H9 (cell line): ENCODE measurements at regions not wholly inside any gene's neighbourhood (a gene's known extent, or its start where the extent isn't known, plus 50 kb on each side); places are given as distances from the start of the nearest gene placed in this dataset.

Experiments
- DNase-seq: peaks from one replicate; pipeline ENCODE4 v3.0.0-alpha.2; 2017
- H2AFZ ChIP-seq: one replicate; pipeline ENCODE4 v1.6.1; 2013; ENCODE audit warnings: mild to moderate bottlenecking, low read length, control low read depth, moderate library complexity
- H2AK5ac ChIP-seq: 2 replicates; pipeline ENCODE4 v1.6.1; 2013; ENCODE audit warnings: low read length, control low read depth, mixed read lengths; ENCODE audit not compliant: insufficient read length
- H2BK120ac ChIP-seq: one replicate; pipeline ENCODE4 v1.6.1; 2013; ENCODE audit warnings: low read depth, mild to moderate bottlenecking, low read length, control low read depth, inconsistent platforms; ENCODE audit not compliant: poor library complexity, severe bottlenecking
- H2BK12ac ChIP-seq: 2 replicates; pipeline ENCODE4 v1.6.1; 2013; ENCODE audit warnings: low read length, control low read depth, mixed read lengths, low read depth; ENCODE audit not compliant: insufficient read length
- H2BK15ac ChIP-seq: 2 replicates; pipeline ENCODE4 v1.6.1; 2013; ENCODE audit warnings: low read depth, low read length, control low read depth
- H2BK20ac ChIP-seq: one replicate; pipeline ENCODE4 v1.6.1; 2013; ENCODE audit warnings: low read depth, mild to moderate bottlenecking, low read length, control low read depth, inconsistent platforms; ENCODE audit not compliant: poor library complexity, severe bottlenecking
- H2BK5ac ChIP-seq: 2 replicates; pipeline ENCODE4 v1.6.1; 2013; ENCODE audit warnings: low read length, control low read depth, mixed read lengths; ENCODE audit not compliant: insufficient read length
- H3K14ac ChIP-seq: 2 replicates; pipeline ENCODE4 v1.6.1; 2013; ENCODE audit warnings: low read length, control low read depth; ENCODE audit not compliant: insufficient read depth
- H3K18ac ChIP-seq: 2 replicates; pipeline ENCODE4 v1.6.1; 2013; ENCODE audit warnings: low read depth, mild to moderate bottlenecking, mixed read lengths, low read length, control low read depth; ENCODE audit not compliant: insufficient read length
- H3K23ac ChIP-seq: 2 replicates; pipeline ENCODE4 v1.6.1; 2013; ENCODE audit warnings: low read length, control low read depth, mixed read lengths, low read depth; ENCODE audit not compliant: insufficient read length
- H3K23me2 ChIP-seq: 2 replicates; pipeline ENCODE4 v1.6.1; 2013; ENCODE audit warnings: low read depth, mild to moderate bottlenecking, mixed read lengths, low read length, control low read depth; ENCODE audit not compliant: insufficient read length, poor library complexity, severe bottlenecking
- H3K27ac ChIP-seq: 2 replicates; pipeline ENCODE4 v1.5.1; 2013; ENCODE audit warnings: low read length, control low read depth, mixed read lengths, low read depth; ENCODE audit not compliant: insufficient read length
- H3K27me3 ChIP-seq: 2 replicates; pipeline ENCODE4 v1.6.1; 2013; ENCODE audit warnings: low read length, control low read depth, inconsistent platforms; ENCODE audit not compliant: insufficient read depth
- H3K4ac ChIP-seq: 2 replicates; pipeline ENCODE4 v1.6.1; 2013; ENCODE audit warnings: low read depth, mild to moderate bottlenecking, control low read depth, inconsistent platforms, low read length, moderate library complexity
- H3K4me1 ChIP-seq: 2 replicates; pipeline ENCODE4 v1.6.1; 2013; ENCODE audit warnings: low read length, control low read depth, inconsistent platforms; ENCODE audit not compliant: insufficient read depth
- H3K4me2 ChIP-seq: 2 replicates; pipeline ENCODE4 v1.6.1; 2013; ENCODE audit warnings: low read length, control low read depth, mixed read lengths; ENCODE audit not compliant: insufficient read length, insufficient read depth
- H3K56ac ChIP-seq: 2 replicates; pipeline ENCODE4 v1.6.1; 2013; ENCODE audit warnings: low read depth, mild to moderate bottlenecking, mixed read lengths, low read length, control low read depth; ENCODE audit not compliant: insufficient read length
- H3K79me1 ChIP-seq: 2 replicates; pipeline ENCODE4 v1.6.1; 2013; ENCODE audit warnings: low read depth, mild to moderate bottlenecking, moderate library complexity, low read length, control low read depth, inconsistent platforms; ENCODE audit not compliant: insufficient read depth, poor library complexity, severe bottlenecking
- H3K79me2 ChIP-seq: 2 replicates; pipeline ENCODE4 v1.6.1; 2013; ENCODE audit warnings: low read length, control low read depth, inconsistent platforms; ENCODE audit not compliant: insufficient read depth
- H3K9ac ChIP-seq: 2 replicates; pipeline ENCODE4 v1.6.1; 2013; ENCODE audit warnings: low read length, control low read depth, mixed read lengths; ENCODE audit not compliant: insufficient read length; ENCODE audit errors: extremely low read depth
- H3K9me3 ChIP-seq: one replicate; pipeline ENCODE4 v1.6.1; 2013; ENCODE audit warnings: low read depth, low read length, inconsistent platforms; ENCODE audit not compliant: control insufficient read depth
- H3T11ph ChIP-seq: one replicate; pipeline ENCODE4 v1.6.1; 2013; ENCODE audit warnings: mild to moderate bottlenecking, low read length, control low read depth, inconsistent platforms
- H4K20me1 ChIP-seq: one replicate; pipeline ENCODE4 v1.6.1; 2013; ENCODE audit not compliant: control insufficient read depth, insufficient read length, insufficient read depth
- H4K5ac ChIP-seq: 2 replicates; pipeline ENCODE4 v1.6.1; 2013; ENCODE audit warnings: low read depth, mild to moderate bottlenecking, mixed read lengths, low read length, control low read depth; ENCODE audit not compliant: insufficient read length
- H4K8ac ChIP-seq: replicated peaks from 2 replicates; pipeline ENCODE4 v1.6.1; 2013; ENCODE audit warnings: low read length, control low read depth, mixed read lengths, low read depth; ENCODE audit not compliant: insufficient read length
- H4K91ac ChIP-seq: 2 replicates; pipeline ENCODE4 v1.6.1; 2013; ENCODE audit warnings: low read depth, mild to moderate bottlenecking, moderate library complexity, mixed read lengths, low read length, control low read depth; ENCODE audit not compliant: insufficient read length
- H3K27ac Mint-ChIP-seq, 3 experiments: 2 replicates in 2 of 3; 3 replicates in 1 of 3; pipeline ENCODE4 v1.8.0; 2020 to 2021; ENCODE audit warnings: mixed read lengths in 3 of 3, mild to moderate bottlenecking in 1 of 3, moderate library complexity in 1 of 3
- H3K27me3 Mint-ChIP-seq: 2 replicates; pipeline ENCODE4 v1.8.0; 2021; ENCODE audit warnings: low read depth, mild to moderate bottlenecking, moderate library complexity, mixed read lengths
- H3K36me3 Mint-ChIP-seq, 3 experiments: 2 replicates in 2 of 3; 3 replicates in 1 of 3; pipeline ENCODE4 v1.8.0; 2020 to 2021; ENCODE audit warnings: low read depth in 3 of 3, mixed read lengths in 3 of 3; ENCODE audit not compliant: insufficient read depth in 1 of 3
- H3K4me1 Mint-ChIP-seq, 2 experiments: 2 replicates each; pipeline ENCODE4 v1.8.0; 2020; ENCODE audit warnings: mixed read lengths in 2 of 2
- H3K4me3 Mint-ChIP-seq, 2 experiments: 2 replicates in 1 of 2; 3 replicates in 1 of 2; pipeline ENCODE4 v1.8.0; 2020 to 2021; ENCODE audit warnings: mild to moderate bottlenecking in 2 of 2, mixed read lengths in 2 of 2, moderate library complexity in 1 of 2
- H3K9me3 Mint-ChIP-seq, 2 experiments: 2 replicates in 1 of 2; 3 replicates in 1 of 2; pipeline ENCODE4 v1.8.0; 2020; ENCODE audit warnings: mild to moderate bottlenecking in 2 of 2, mixed read lengths in 2 of 2, moderate library complexity in 1 of 2
- WGBS: extraction: QIAGEN DNeasy Blood & Tissue Kit; methylation state at CpG from one replicate; pipeline ENCODE4 v1.1.7; 2013; ENCODE audit warnings: missing lambda C conversion rate, low lambda C conversion rate, mixed read lengths; ENCODE audit not compliant: insufficient read length; ENCODE audit errors: extremely low coverage; 5-methylcytosine and 5-hydroxymethylcytosine counted together
- TF ChIP-seq, protein P1 (sequence below): fragments of 200-600 bp; sonication (generic); conservative IDR thresholded peaks from 3 replicates; pipeline ENCODE4 v1.8.0; 2021; ENCODE audit warnings: antibody characterized with exemption, mild to moderate bottlenecking

DNA sequence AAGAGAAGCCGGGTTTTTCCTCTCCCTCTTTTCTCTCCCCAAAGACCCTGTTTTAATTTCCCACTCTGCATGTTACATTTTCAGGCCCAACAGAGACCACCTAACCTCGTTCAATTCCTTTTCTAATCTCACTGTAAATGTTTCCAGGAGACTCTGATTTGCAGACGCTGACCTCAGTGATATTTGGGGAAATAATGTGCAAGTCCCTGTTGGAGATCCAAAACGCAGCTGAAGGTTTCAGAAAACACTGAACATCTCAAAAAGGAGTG lies 386.6 kb downstream of the NPIPA8 start:
- H2BK120ac ChIP-seq: no peak overlapping the region
- H3K27ac ChIP-seq: no peak overlapping the region
- no peaks in the 10 kb centered on the region for H3K23me2 ChIP-seq
- no peak for DNase-seq
- no peak overlapping the region for H2AFZ ChIP-seq
- H3K79me1 ChIP-seq: no peaks in the 10 kb centered on the region
- no peaks in the 10 kb centered on the region for H4K20me1 ChIP-seq
- no peak overlapping the region for H2BK20ac ChIP-seq
- no peak overlapping the region for H2AK5ac ChIP-seq
- H4K5ac ChIP-seq: no peak overlapping the region
- peaks cover 24 to 34% of the 10 kb centered on the region in 2 experiments for H3K4me1 Mint-ChIP-seq
- no peak overlapping the region for H3T11ph ChIP-seq
- no peaks in the 10 kb centered on the region for H3K27me3 ChIP-seq
- H3K4me1 ChIP-seq: no peaks in the 10 kb centered on the region
- no peak overlapping the region; a peak in 2 of 7 replicates for H3K27ac Mint-ChIP-seq
- H3K9ac ChIP-seq: no peak overlapping the region
- TF ChIP-seq, protein P1, sequence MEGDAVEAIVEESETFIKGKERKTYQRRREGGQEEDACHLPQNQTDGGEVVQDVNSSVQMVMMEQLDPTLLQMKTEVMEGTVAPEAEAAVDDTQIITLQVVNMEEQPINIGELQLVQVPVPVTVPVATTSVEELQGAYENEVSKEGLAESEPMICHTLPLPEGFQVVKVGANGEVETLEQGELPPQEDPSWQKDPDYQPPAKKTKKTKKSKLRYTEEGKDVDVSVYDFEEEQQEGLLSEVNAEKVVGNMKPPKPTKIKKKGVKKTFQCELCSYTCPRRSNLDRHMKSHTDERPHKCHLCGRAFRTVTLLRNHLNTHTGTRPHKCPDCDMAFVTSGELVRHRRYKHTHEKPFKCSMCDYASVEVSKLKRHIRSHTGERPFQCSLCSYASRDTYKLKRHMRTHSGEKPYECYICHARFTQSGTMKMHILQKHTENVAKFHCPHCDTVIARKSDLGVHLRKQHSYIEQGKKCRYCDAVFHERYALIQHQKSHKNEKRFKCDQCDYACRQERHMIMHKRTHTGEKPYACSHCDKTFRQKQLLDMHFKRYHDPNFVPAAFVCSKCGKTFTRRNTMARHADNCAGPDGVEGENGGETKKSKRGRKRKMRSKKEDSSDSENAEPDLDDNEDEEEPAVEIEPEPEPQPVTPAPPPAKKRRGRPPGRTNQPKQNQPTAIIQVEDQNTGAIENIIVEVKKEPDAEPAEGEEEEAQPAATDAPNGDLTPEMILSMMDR: no peak
- no peak overlapping the region for H4K91ac ChIP-seq
- H3K36me3 Mint-ChIP-seq: no peaks in the 10 kb centered on the region
- H3K56ac ChIP-seq: no peak overlapping the region
- H2BK5ac ChIP-seq: no peak overlapping the region
- H3K27me3 Mint-ChIP-seq: peaks cover 4% of the 10 kb centered on the region; the same call in 1 of the 2 replicates
- WGBS: no CpG with 5 or more reads among the region's 4 CpGs
- H2BK12ac ChIP-seq: no peak overlapping the region
- H4K8ac ChIP-seq: no peak overlapping the region
- no peak overlapping the region for H3K18ac ChIP-seq
- H3K79me2 ChIP-seq: no peaks in the 10 kb centered on the region
- H3K23ac ChIP-seq: no peak overlapping the region
- no peak overlapping the region for H3K4ac ChIP-seq
- H3K4me2 ChIP-seq: no peak overlapping the region
- no peak overlapping the region for H3K14ac ChIP-seq
- peaks cover 0 to 2% of the 10 kb centered on the region in 2 experiments; a peak in 1 of 5 replicates for H3K9me3 Mint-ChIP-seq
- H3K4me3 Mint-ChIP-seq: no peak overlapping the region
- no peaks in the 10 kb centered on the region for H3K9me3 ChIP-seq
- no peak overlapping the region for H2BK15ac ChIP-seq
